ENCODE measurements at regions not wholly inside any gene's neighbourhood (a gene's known extent, or its start where the extent isn't known, plus 50 kb on each side); places are given as distances from the start of the nearest gene placed in this dataset.

- TF ChIP-seq CTCF (optimal IDR thresholded peaks at IDR 0.05 in 1 of 3, IDR thresholded peaks at IDR 0.05 in 1 of 3, conservative IDR thresholded peaks at IDR 0.05 in 1 of 3; ENCODE audit: extremely low read depth in 1 of 3, insufficient read depth in 2 of 3, low read length in 3 of 3) (no peak), EZH2 (IDR thresholded peaks at IDR 0.05; ENCODE audit: low read length) (no peak)
Observed at GRCh38 chr6:51464956-51465355, 622.5 kb downstream of the PKHD1 start.

Data from keratinocyte (primary cell).